HG03045 (cell line): ENCODE measurements at regions not wholly inside any gene's neighbourhood (a gene's known extent, or its start where the extent isn't known, plus 50 kb on each side); places are given as distances from the start of the nearest gene placed in this dataset.

Source experiments
- ATAC-seq: cut with Tn5 transposase; IDR thresholded peaks from one replicate; pipeline ENCODE4 v1.9.1; 2021; ENCODE audit warnings: mild to moderate bottlenecking, moderate library complexity; ENCODE audit not compliant: unreplicated experiment

GRCh38 chr1:82218846-82219245 is 418.1 kb downstream of the ADGRL2 start:
- no peak for ATAC-seq

GRCh38 chr1:82215853-82216175 is 415.1 kb downstream of the ADGRL2 start:
- no peak for ATAC-seq

- ATAC-seq: no peak
Measured at GRCh38 chr1:82215056-82215852, 414.5 kb downstream of the ADGRL2 start.

- ATAC-seq: no peak
Measured at GRCh38 chr1:82214606-82215005, 413.9 kb downstream of the ADGRL2 start.

- no peak for ATAC-seq
Measured at GRCh38 chr1:82197606-82198005, 396.9 kb downstream of the ADGRL2 start.

GRCh38 chr1:82195245-82195644 is 394.5 kb downstream of the ADGRL2 start:
- no peak for ATAC-seq

- ATAC-seq: no peak
Measured at GRCh38 chr1:82185084-82185483, 384.4 kb downstream of the ADGRL2 start.

GRCh38 chr1:82181846-82182245 is 381.1 kb downstream of the ADGRL2 start:
- no peak for ATAC-seq

GRCh38 chr1:82179131-82179530 is 378.4 kb downstream of the ADGRL2 start:
- ATAC-seq: no peak

- ATAC-seq: no peak
Measured at GRCh38 chr1:82177192-82177591, 376.5 kb downstream of the ADGRL2 start.

GRCh38 chr1:82171955-82172354 is 371.2 kb downstream of the ADGRL2 start:
- no peak for ATAC-seq

GRCh38 chr1:82168482-82168881 is 367.7 kb downstream of the ADGRL2 start:
- ATAC-seq: no peak

GRCh38 chr1:82165304-82165703 is 364.6 kb downstream of the ADGRL2 start:
- ATAC-seq: no peak

- no peak for ATAC-seq
Measured at GRCh38 chr1:82162486-82163420, 362.0 kb downstream of the ADGRL2 start.

GRCh38 chr1:82161700-82162141 is 361.0 kb downstream of the ADGRL2 start:
- no peak for ATAC-seq

- ATAC-seq: no peak
Measured at GRCh38 chr1:82160903-82161302, 360.2 kb downstream of the ADGRL2 start.

GRCh38 chr1:82160036-82160435 is 359.3 kb downstream of the ADGRL2 start:
- ATAC-seq: no peak

- no peak for ATAC-seq
Measured at GRCh38 chr1:82158981-82159380, 358.2 kb downstream of the ADGRL2 start.

GRCh38 chr1:82154219-82154970 is 353.7 kb downstream of the ADGRL2 start:
- ATAC-seq: no peak

GRCh38 chr1:82153752-82154151 is 353.0 kb downstream of the ADGRL2 start:
- ATAC-seq: no peak

GRCh38 chr1:82153272-82153629 is 352.5 kb downstream of the ADGRL2 start:
- peak; percentile 72 for ATAC-seq
